ENCODE measurements at regions not wholly inside any gene's neighbourhood (a gene's known extent, or its start where the extent isn't known, plus 50 kb on each side); places are given as distances from the start of the nearest gene placed in this dataset.

DNA sequence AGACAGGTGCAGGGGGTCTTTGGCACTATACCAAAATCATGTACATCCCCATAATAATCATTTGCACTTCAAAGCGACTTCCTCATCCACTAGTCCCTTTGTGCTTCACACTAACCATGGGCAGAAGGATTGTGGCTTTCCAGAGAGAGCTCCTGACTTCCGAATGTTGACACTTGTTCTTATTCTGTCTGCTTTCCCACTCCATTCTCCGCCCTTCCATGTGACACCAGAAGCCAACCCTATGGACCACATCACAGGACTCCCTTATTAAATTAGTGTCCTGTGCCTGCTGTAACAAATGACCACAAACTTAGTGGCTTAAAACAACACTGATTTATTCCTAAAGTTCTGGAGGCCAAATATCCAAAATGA is 91.6 kb downstream of the CMC2 start:
- H4K20me1 ChIP-seq (ENCODE audit: insufficient read depth, low read length): no peaks in the 10 kb centered on the region
- H3K4me3 ChIP-seq (ENCODE audit: insufficient read depth, low read depth, low read length): no peak overlapping the region
- no peaks in the 10 kb centered on the region for H3K79me2 ChIP-seq (ENCODE audit: insufficient read depth, low read length)
- FAIRE-seq (no peak), DNase-seq (ENCODE audit: low read depth) (no peak)
- H3K4me1 ChIP-seq (ENCODE audit: insufficient read depth, low read length): no peaks in the 10 kb centered on the region
- peaks cover 5% of the 10 kb centered on the region for H3K9me3 ChIP-seq (ENCODE audit: insufficient read depth, low read depth, low read length)
- Mint-ChIP-seq H3K4me1 (ENCODE audit: low read depth, unreplicated experiment) (peaks cover 2% of the 10 kb centered on the region), H3K27me3 (ENCODE audit: low read depth, unreplicated experiment) (peaks cover 19% of the 10 kb centered on the region), H3K4me3 (ENCODE audit: unreplicated experiment) (no peak overlapping the region), H3K27ac (ENCODE audit: unreplicated experiment) (no peak overlapping the region), H3K36me3 (ENCODE audit: low read depth, unreplicated experiment) (no peaks in the 10 kb centered on the region), H3K9me3 (ENCODE audit: unreplicated experiment) (peaks cover 18% of the 10 kb centered on the region)
- no peak overlapping the region for H3K4me2 ChIP-seq (ENCODE audit: low read length)
- H3K27ac ChIP-seq (ENCODE audit: low read depth, low read length): no peak overlapping the region
- H3K36me3 ChIP-seq (ENCODE audit: insufficient read depth, low read length): no peaks in the 10 kb centered on the region
- TF ChIP-seq EZH2 (IDR thresholded peaks at IDR 0.05; ENCODE audit: insufficient read depth, low read length): no peak
- TF ChIP-seq, protein P1, sequence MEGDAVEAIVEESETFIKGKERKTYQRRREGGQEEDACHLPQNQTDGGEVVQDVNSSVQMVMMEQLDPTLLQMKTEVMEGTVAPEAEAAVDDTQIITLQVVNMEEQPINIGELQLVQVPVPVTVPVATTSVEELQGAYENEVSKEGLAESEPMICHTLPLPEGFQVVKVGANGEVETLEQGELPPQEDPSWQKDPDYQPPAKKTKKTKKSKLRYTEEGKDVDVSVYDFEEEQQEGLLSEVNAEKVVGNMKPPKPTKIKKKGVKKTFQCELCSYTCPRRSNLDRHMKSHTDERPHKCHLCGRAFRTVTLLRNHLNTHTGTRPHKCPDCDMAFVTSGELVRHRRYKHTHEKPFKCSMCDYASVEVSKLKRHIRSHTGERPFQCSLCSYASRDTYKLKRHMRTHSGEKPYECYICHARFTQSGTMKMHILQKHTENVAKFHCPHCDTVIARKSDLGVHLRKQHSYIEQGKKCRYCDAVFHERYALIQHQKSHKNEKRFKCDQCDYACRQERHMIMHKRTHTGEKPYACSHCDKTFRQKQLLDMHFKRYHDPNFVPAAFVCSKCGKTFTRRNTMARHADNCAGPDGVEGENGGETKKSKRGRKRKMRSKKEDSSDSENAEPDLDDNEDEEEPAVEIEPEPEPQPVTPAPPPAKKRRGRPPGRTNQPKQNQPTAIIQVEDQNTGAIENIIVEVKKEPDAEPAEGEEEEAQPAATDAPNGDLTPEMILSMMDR (IDR thresholded peaks at IDR 0.05; ENCODE audit: insufficient read depth, low read depth, low read length): no peak
- no peak overlapping the region for H2AFZ ChIP-seq (ENCODE audit: low read depth, low read length)
- H3K27me3 ChIP-seq (ENCODE audit: insufficient read depth, low read length): no peaks in the 10 kb centered on the region
- no peak overlapping the region for H3K9ac ChIP-seq (ENCODE audit: low read length)

DNA sequence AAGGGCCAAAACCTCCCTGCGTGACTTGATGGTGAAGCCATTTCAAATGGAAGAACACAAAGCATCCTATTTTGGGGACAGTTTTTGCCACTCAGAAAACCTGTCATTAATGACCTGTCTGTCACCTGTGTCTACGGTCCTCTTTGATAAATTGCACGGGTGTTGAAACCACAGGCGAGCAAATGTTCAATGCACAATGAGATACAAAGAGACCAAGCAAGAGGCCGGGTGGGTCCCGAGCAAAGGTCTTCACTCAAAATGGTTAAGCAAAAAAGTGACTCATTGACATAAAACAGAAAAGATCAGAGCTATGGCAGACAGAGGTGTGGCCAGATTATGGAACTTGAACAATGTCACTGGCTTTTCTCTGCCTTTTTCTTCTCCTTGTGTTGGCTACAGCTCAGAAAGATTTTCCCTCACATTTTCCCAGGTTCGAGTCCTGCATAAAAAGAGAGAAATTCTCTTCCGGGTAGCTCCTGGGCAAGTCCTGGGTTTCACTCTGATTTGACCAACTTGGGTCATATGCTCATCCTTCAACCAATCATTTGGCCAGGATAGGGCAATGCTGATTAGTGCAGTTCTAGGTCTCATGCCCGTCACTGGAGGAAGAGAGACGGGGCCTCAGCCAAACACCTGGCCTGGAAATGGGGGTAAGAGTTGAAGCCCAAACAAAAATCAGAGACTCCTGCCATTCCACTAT is 92.2 kb downstream of the CMC2 start:
- Histone ChIP-seq H3K27me3 (ENCODE audit: insufficient read depth, low read length) (no peaks in the 10 kb centered on the region), H2AFZ (ENCODE audit: low read depth, low read length) (no peak overlapping the region), H3K4me1 (ENCODE audit: insufficient read depth, low read length) (no peaks in the 10 kb centered on the region), H3K79me2 (ENCODE audit: insufficient read depth, low read length) (no peaks in the 10 kb centered on the region), H3K4me2 (ENCODE audit: low read length) (no peak overlapping the region), H3K36me3 (ENCODE audit: insufficient read depth, low read length) (no peaks in the 10 kb centered on the region), H3K4me3 (ENCODE audit: insufficient read depth, low read depth, low read length) (no peak overlapping the region), H3K9ac (ENCODE audit: low read length) (no peak overlapping the region), H3K9me3 (ENCODE audit: insufficient read depth, low read depth, low read length) (peaks cover 5% of the 10 kb centered on the region), H4K20me1 (ENCODE audit: insufficient read depth, low read length) (no peaks in the 10 kb centered on the region), H3K27ac (ENCODE audit: low read depth, low read length) (no peak overlapping the region)
- H3K4me1 Mint-ChIP-seq (ENCODE audit: low read depth, unreplicated experiment): peaks cover 2% of the 10 kb centered on the region
- FAIRE-seq (no peak), DNase-seq (ENCODE audit: low read depth) (no peak)
- H3K27me3 Mint-ChIP-seq (ENCODE audit: low read depth, unreplicated experiment): peaks cover 22% of the 10 kb centered on the region
- H3K36me3 Mint-ChIP-seq (ENCODE audit: low read depth, unreplicated experiment): no peaks in the 10 kb centered on the region
- no peak overlapping the region for H3K4me3 Mint-ChIP-seq (ENCODE audit: unreplicated experiment)
- no peak for TF ChIP-seq EZH2 (IDR thresholded peaks at IDR 0.05; ENCODE audit: insufficient read depth, low read length)
- TF ChIP-seq, protein P1 (IDR thresholded peaks at IDR 0.05; ENCODE audit: insufficient read depth, low read depth, low read length): no peak
- H3K9me3 Mint-ChIP-seq (ENCODE audit: unreplicated experiment): peaks cover 18% of the 10 kb centered on the region
- H3K27ac Mint-ChIP-seq (ENCODE audit: unreplicated experiment): no peak overlapping the region

DNA sequence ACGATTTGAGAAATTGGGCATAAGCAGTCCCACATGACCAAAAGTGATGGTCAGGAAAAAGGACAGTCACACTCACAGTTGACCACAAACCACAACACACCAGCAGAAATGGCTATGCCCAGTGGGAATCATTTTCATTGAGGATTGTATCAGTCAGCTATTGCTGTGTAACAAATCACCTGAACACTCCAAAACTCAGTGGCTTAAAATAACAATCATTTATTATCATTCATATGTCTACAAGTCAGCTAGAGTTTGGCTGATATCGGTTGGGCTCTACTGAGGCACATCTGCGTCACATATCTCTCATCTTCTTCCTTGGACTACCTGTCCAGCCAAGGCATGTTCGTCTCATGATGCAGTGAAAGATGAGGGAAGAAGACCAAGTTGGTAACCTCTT is 93.3 kb downstream of the CMC2 start:
- H3K4me1 ChIP-seq (ENCODE audit: insufficient read depth, low read length): no peaks in the 10 kb centered on the region
- H4K20me1 ChIP-seq (ENCODE audit: insufficient read depth, low read length): no peaks in the 10 kb centered on the region
- no peak overlapping the region for H2AFZ ChIP-seq (ENCODE audit: low read depth, low read length)
- H3K9me3 Mint-ChIP-seq (ENCODE audit: unreplicated experiment): peaks cover 14% of the 10 kb centered on the region
- no peak overlapping the region for H3K9ac ChIP-seq (ENCODE audit: low read length)
- H3K27ac Mint-ChIP-seq (ENCODE audit: unreplicated experiment): no peak overlapping the region
- peaks cover 5% of the 10 kb centered on the region for H3K9me3 ChIP-seq (ENCODE audit: insufficient read depth, low read depth, low read length)
- FAIRE-seq (no peak), DNase-seq (ENCODE audit: low read depth) (no peak)
- no peak overlapping the region for H3K4me3 ChIP-seq (ENCODE audit: insufficient read depth, low read depth, low read length)
- H3K4me1 Mint-ChIP-seq (ENCODE audit: low read depth, unreplicated experiment): no peaks in the 10 kb centered on the region
- no peaks in the 10 kb centered on the region for H3K79me2 ChIP-seq (ENCODE audit: insufficient read depth, low read length)
- peaks cover 17% of the 10 kb centered on the region for H3K27me3 Mint-ChIP-seq (ENCODE audit: low read depth, unreplicated experiment)
- no peaks in the 10 kb centered on the region for H3K27me3 ChIP-seq (ENCODE audit: insufficient read depth, low read length)
- no peak for TF ChIP-seq EZH2 (IDR thresholded peaks at IDR 0.05; ENCODE audit: insufficient read depth, low read length)
- TF ChIP-seq, protein P1 (IDR thresholded peaks at IDR 0.05; ENCODE audit: insufficient read depth, low read depth, low read length): no peak
- H3K4me2 ChIP-seq (ENCODE audit: low read length): no peak overlapping the region
- no peak overlapping the region for H3K4me3 Mint-ChIP-seq (ENCODE audit: unreplicated experiment)
- H3K36me3 Mint-ChIP-seq (ENCODE audit: low read depth, unreplicated experiment): no peaks in the 10 kb centered on the region
- no peaks in the 10 kb centered on the region for H3K36me3 ChIP-seq (ENCODE audit: insufficient read depth, low read length)
- H3K27ac ChIP-seq (ENCODE audit: low read depth, low read length): no peak overlapping the region
